ENCODE measurements at regions not wholly inside any gene's neighbourhood (a gene's known extent, or its start where the extent isn't known, plus 50 kb on each side); places are given as distances from the start of the nearest gene placed in this dataset.

DNA sequence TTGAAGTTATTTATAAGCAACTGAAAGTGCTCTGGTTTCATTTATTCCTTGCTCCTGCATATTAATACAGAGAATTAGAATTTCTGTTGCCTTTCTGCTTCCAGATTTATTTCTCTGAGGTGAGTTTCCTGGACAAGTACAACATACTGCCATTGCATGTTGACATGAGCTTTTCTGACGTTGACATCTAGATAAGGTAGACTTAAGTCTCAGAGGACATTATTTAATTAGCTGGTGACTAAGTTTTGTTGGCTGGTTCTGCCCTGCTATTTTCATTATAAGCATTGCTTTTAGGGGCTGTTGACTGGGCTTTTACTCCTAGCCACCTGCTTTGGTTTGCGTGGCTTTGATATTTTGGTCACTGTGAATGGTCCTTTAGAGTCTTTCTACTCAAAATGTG is 282.9 kb upstream of the SPRED2 start:
- Histone ChIP-seq H3K27me3 (peaks cover 4% of the 10 kb centered on the region), H3K4me1 (ENCODE audit: control insufficient read depth in 1 of 2, insufficient read depth in 1 of 2, low read depth in 1 of 2, low read length in 1 of 2) (no peaks in the 10 kb centered on the region), H3K36me3 (no peaks in the 10 kb centered on the region), H3K4me3 (ENCODE audit: low read depth in 1 of 2, low read length in 1 of 2) (no peak overlapping the region), H3K27ac (no peak overlapping the region), H3K9me3 (no peaks in the 10 kb centered on the region)
- TF ChIP-seq, protein P1, sequence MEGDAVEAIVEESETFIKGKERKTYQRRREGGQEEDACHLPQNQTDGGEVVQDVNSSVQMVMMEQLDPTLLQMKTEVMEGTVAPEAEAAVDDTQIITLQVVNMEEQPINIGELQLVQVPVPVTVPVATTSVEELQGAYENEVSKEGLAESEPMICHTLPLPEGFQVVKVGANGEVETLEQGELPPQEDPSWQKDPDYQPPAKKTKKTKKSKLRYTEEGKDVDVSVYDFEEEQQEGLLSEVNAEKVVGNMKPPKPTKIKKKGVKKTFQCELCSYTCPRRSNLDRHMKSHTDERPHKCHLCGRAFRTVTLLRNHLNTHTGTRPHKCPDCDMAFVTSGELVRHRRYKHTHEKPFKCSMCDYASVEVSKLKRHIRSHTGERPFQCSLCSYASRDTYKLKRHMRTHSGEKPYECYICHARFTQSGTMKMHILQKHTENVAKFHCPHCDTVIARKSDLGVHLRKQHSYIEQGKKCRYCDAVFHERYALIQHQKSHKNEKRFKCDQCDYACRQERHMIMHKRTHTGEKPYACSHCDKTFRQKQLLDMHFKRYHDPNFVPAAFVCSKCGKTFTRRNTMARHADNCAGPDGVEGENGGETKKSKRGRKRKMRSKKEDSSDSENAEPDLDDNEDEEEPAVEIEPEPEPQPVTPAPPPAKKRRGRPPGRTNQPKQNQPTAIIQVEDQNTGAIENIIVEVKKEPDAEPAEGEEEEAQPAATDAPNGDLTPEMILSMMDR (IDR thresholded peaks at IDR 0.05) = no peak

DNA sequence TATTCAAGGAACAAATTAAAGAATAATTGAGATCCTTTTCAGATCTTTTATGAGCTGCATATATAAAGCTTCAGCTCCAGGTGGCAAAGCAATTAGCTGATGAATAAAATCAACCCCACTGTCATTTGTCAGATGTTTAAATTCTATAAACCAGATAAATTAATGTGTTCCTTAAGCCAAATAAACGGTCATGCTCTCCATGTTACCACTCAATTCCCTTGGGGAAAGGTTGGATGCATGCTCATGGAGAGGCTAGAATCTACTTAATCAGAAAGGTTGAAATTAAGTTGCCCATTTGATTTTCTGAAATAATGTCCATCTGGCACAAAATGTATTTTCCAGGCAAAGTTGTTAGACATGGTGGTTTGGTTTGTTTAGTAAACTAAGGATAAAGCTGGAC is 282.5 kb upstream of the SPRED2 start:
- Histone ChIP-seq H3K27ac (no peak overlapping the region), H3K27me3 (peaks cover 4% of the 10 kb centered on the region)
- TF ChIP-seq, protein P1 (IDR thresholded peaks at IDR 0.05) = no peak

DNA sequence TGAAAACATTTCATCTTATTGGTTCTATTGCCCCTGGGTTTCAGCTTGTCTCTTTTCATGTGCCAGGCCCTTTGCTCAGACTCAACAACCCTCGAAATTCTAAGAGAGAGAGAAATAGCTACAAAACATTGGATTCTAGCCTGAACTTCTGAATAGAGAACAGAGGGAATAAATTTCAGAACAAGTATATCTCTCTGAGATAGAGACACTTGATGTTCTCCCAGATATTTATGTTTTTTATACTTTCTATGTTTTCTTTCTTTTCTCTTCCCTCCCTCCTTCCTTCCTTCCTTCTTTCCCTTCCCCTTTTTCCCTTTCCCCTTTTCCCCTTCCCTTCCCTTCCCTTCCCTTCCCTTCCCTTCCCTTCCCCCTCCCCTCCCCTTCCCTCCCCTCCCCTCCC is 279.5 kb upstream of the SPRED2 start:
- TF ChIP-seq, protein P1 (IDR thresholded peaks at IDR 0.05) = no peak
- no peaks in the 10 kb centered on the region for H3K9me3 ChIP-seq
- H3K4me1 ChIP-seq (ENCODE audit: control insufficient read depth in 1 of 2, insufficient read depth in 1 of 2, low read depth in 1 of 2, low read length in 1 of 2) = no peaks in the 10 kb centered on the region
- no peaks in the 10 kb centered on the region for H3K36me3 ChIP-seq
- peaks cover 4% of the 10 kb centered on the region for H3K27me3 ChIP-seq
- H3K27ac ChIP-seq = no peak overlapping the region
- H3K4me3 ChIP-seq (ENCODE audit: low read depth in 1 of 2, low read length in 1 of 2) = no peak overlapping the region

More for the DNA sequence above, 282.5 kb upstream of the SPRED2 start:
- Histone ChIP-seq H3K9me3 (no peaks in the 10 kb centered on the region), H3K4me3 (ENCODE audit: low read depth in 1 of 2, low read length in 1 of 2) (no peak overlapping the region), H3K36me3 (no peaks in the 10 kb centered on the region), H3K4me1 (ENCODE audit: control insufficient read depth in 1 of 2, insufficient read depth in 1 of 2, low read depth in 1 of 2, low read length in 1 of 2) (no peaks in the 10 kb centered on the region)

DNA sequence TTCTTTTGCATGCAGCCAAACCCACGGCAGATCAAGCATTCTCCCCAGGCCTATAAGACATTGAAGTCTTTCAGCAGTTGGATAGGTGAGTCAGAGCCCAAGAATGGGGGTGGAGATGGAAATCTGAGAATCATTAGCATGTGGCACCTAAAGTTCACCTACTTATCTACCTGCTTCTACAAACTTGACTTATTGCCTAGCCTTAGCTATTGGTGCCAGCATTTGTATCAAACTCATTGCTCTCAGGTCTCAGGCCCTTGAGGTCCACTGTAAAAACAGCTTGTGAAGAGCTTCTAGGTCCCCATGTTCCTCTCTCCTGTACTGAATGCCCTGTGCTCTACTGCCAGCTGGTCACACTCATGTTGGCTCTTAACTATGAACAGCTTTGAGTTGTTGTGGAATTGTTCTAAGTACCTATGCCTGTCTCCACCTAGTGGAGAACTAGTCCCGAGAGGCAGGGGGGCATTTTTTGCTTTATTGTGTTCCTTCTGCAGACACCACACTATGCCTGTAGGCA is 278.4 kb upstream of the SPRED2 start:
- Histone ChIP-seq H3K9me3 (no peaks in the 10 kb centered on the region), H3K36me3 (no peaks in the 10 kb centered on the region), H3K27me3 (peaks cover 9% of the 10 kb centered on the region), H3K27ac (no peak overlapping the region), H3K4me1 (ENCODE audit: control insufficient read depth in 1 of 2, insufficient read depth in 1 of 2, low read depth in 1 of 2, low read length in 1 of 2) (no peaks in the 10 kb centered on the region), H3K4me3 (ENCODE audit: low read depth in 1 of 2, low read length in 1 of 2) (no peak overlapping the region)
- TF ChIP-seq, protein P1 (IDR thresholded peaks at IDR 0.05) = no peak

DNA sequence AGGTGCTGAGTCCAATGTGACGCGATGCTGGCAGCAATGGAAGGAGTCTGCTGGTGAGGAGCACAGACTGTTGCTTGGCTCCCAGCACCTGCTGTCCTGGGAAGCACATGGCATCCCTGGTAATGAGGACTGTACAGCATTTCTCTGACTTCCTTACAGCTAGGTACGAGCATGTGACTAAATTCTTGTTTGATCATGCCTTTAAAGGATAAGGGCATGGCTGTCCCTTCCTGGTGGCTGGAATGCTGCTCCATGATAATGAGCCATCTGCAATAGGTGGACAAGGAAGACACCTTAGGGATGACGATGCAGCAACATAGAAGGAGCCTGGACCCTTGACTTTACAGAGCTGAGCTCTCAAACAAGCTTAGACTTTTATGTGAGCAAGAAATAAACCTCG is 278.0 kb upstream of the SPRED2 start:
- Histone ChIP-seq H3K4me3 (ENCODE audit: low read depth in 1 of 2, low read length in 1 of 2) (no peak overlapping the region), H3K27me3 (peaks cover 9% of the 10 kb centered on the region), H3K9me3 (no peaks in the 10 kb centered on the region), H3K4me1 (ENCODE audit: control insufficient read depth in 1 of 2, insufficient read depth in 1 of 2, low read depth in 1 of 2, low read length in 1 of 2) (no peaks in the 10 kb centered on the region), H3K27ac (no peak overlapping the region), H3K36me3 (no peaks in the 10 kb centered on the region)
- TF ChIP-seq, protein P1 (IDR thresholded peaks at IDR 0.05) = no peak

DNA sequence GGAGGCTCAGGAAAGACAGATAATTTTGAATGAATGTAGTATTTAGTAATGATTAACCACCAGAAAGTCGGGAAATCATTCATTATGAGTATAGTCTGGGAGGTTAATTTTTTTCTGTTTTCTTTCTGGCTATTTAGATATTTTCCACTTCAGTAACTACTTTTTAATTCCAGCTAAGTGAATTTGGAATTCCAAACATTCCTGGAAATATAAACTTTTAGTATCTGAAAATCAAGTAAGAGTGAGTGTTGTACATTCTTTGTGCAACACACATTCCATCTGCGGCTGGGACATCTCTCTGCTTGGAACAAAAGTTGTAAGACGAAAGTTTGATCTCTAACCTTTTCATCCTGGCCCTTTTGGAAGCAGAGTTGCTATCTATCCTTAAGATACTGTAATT is 275.7 kb upstream of the SPRED2 start:
- Histone ChIP-seq H3K27me3 (peaks cover 5% of the 10 kb centered on the region), H3K27ac (no peak overlapping the region), H3K36me3 (no peaks in the 10 kb centered on the region), H3K4me3 (ENCODE audit: low read depth in 1 of 2, low read length in 1 of 2) (no peak overlapping the region), H3K4me1 (ENCODE audit: control insufficient read depth in 1 of 2, insufficient read depth in 1 of 2, low read depth in 1 of 2, low read length in 1 of 2) (no peaks in the 10 kb centered on the region), H3K9me3 (no peaks in the 10 kb centered on the region)
- TF ChIP-seq, protein P1 (IDR thresholded peaks at IDR 0.05) = no peak
